ENCODE measurements at regions not wholly inside any gene's neighbourhood (a gene's known extent, or its start where the extent isn't known, plus 50 kb on each side); places are given as distances from the start of the nearest gene placed in this dataset.
"Not testable (repeated sequence)": the region's sequence is repeated elsewhere in the genome, so short reads cannot be mapped to it uniquely, and the experiment has no call there.

GRCh38 chr7:25047571-25048443 is 67.8 kb upstream of the OSBPL3 start:
- not testable (repeated sequence) for TF ChIP-seq EZH2 (IDR thresholded peaks at IDR 0.05; ENCODE audit: borderline replicate concordance, low read depth, low read length, severe bottlenecking); CTCF (IDR thresholded peaks at IDR 0.05; ENCODE audit: borderline replicate concordance, extremely low read depth, low read length, poor library complexity, severe bottlenecking)

Data from DND-41 (cell line).